Epithelial cell of esophagus (primary cell): ENCODE measurements at regions not wholly inside any gene's neighbourhood (a gene's known extent, or its start where the extent isn't known, plus 50 kb on each side); places are given as distances from the start of the nearest gene placed in this dataset.
"Not testable (repeated sequence)": the region's sequence is repeated elsewhere in the genome, so short reads cannot be mapped to it uniquely, and the experiment has no call there.

Experiments
- DNase-seq: peaks from one replicate; pipeline ENCODE4 v3.0.0; 2010; ENCODE audit warnings: low read depth
- H3K4me3 ChIP-seq: 2 replicates; pipeline ENCODE4 v1.5.1; 2011; ENCODE audit warnings: mild to moderate bottlenecking, low read length, control low read depth
- TF ChIP-seq, protein P1 (sequence below): IDR thresholded peaks from 2 replicates; pipeline ENCODE4 v1.5.1; 2011; ENCODE audit warnings: low read depth, mild to moderate bottlenecking, low read length, control low read depth, inconsistent platforms; ENCODE audit not compliant: insufficient read depth; ENCODE audit errors: missing control alignments

DNA sequence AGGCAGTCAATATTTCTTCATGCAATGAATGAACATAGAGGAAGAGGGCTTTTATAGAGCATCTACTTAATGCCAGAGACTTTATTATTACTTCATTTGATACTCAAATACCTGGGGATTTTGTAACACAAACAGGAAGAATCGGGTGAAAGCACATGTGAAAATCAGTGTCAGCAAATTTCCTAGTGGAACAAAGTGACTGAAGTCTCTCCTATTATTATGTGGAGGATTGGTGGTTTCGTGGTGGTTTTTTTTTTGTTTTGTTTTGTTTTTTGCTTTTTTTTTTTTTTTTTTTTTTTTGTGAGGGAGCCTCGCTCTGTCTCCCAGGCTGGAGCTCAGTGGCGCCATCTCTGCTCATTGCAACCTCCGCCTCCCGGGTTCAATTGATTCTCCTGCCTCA, 207.0 kb downstream of the RRAGB start:
- H3K4me3 ChIP-seq = no peak overlapping the region
- no peak for DNase-seq
- TF ChIP-seq, protein P1, sequence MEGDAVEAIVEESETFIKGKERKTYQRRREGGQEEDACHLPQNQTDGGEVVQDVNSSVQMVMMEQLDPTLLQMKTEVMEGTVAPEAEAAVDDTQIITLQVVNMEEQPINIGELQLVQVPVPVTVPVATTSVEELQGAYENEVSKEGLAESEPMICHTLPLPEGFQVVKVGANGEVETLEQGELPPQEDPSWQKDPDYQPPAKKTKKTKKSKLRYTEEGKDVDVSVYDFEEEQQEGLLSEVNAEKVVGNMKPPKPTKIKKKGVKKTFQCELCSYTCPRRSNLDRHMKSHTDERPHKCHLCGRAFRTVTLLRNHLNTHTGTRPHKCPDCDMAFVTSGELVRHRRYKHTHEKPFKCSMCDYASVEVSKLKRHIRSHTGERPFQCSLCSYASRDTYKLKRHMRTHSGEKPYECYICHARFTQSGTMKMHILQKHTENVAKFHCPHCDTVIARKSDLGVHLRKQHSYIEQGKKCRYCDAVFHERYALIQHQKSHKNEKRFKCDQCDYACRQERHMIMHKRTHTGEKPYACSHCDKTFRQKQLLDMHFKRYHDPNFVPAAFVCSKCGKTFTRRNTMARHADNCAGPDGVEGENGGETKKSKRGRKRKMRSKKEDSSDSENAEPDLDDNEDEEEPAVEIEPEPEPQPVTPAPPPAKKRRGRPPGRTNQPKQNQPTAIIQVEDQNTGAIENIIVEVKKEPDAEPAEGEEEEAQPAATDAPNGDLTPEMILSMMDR = no peak

DNA sequence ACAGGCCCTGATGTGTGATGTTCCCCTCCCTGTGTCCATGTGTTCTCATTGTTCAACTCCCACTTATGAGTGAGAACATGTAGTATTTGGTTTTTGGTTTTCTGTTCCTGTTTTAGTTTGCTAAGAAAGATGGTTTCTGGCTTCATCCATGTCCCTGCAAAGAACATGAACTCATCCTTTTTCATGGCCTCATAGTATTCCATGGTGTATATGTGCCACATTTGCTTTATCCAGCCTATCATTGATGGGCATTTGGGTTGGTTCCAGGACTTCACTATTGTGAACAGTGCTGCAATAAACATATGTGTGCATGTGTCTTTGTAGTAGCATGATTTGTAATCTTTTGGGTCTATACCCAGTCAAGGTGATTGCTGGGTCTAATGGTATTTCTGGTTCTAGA, 211.0 kb downstream of the RRAGB start:
- H3K4me3 ChIP-seq, DNase-seq: not testable (repeated sequence)
